ENCODE measurements at regions not wholly inside any gene's neighbourhood (a gene's known extent, or its start where the extent isn't known, plus 50 kb on each side); places are given as distances from the start of the nearest gene placed in this dataset.

DNA sequence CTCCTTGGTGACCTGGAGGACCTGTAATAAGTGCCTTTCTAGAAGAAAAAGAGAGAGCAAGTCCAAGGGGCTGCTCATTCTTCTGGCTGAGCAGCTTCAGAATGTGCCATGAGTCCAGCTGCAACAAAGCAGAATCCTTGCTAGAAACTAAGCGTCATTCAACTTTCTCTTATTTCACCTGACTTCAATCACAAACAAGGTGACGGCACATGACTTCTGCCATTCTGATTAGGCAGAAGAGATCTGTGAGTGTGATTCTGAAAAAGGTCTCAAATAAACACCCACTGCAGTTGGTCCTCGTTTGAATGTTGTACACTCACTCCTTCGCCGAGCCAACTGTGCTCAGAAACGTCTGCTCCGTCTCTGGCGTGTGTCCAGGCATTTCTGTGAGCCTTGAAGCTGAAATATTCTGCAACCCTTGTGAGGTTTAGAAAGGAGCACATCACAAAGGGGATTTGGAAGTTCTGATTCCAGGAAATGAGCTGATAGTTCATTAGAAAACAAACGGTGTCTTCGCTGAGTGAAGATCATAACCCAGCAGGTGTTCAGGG is 623.8 kb upstream of the KIRREL3 start:
- DNase-seq: no peak

DNA sequence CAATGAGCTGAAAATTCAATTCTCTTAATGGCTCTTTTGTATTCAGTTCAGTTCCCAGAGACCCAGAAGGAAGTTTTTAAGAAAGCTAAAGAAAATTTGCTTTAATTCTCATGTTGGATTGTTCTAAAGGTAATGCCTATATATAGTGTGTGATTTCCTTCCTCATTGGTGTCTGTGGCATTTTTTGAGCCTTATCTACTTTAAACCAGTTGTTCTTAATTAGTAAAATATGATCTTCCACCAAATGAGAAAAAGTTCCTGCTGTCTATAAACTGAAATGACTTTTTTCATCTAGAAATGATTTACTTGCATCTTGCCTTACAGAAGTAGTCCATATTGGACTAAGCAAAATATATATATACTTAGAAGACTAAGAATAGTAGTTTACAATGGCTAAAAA is 622.1 kb upstream of the KIRREL3 start:
- DNase-seq: no peak

GRCh38 chr11:127620671-127621070 is 620.1 kb upstream of the KIRREL3 start:
- DNase-seq: no peak

- no peak for DNase-seq
Observed at GRCh38 chr11:127619946-127620345, 619.4 kb upstream of the KIRREL3 start.

DNA sequence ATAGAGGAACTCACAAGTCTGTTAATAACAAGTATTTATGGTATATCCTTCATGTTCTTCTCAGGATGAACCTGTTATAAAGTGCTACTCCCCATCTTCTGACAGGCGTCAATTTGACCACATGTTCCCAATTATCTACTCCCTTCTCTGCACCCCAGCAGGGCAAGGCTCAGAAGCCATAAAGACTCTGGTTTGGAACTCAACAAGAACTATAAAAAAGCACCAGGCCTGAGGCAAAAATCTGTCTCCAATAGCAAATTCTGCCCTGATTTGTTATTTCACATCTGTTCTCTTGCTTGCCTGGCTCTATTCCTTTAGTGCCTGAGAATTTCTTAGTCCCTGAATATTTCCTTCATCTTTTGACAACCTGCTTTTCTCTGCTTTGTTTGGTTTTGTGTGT is 618.2 kb upstream of the KIRREL3 start:
- DNase-seq: no peak

GRCh38 chr11:127616158-127616557 is 615.6 kb upstream of the KIRREL3 start:
- DNase-seq: no peak

DNA sequence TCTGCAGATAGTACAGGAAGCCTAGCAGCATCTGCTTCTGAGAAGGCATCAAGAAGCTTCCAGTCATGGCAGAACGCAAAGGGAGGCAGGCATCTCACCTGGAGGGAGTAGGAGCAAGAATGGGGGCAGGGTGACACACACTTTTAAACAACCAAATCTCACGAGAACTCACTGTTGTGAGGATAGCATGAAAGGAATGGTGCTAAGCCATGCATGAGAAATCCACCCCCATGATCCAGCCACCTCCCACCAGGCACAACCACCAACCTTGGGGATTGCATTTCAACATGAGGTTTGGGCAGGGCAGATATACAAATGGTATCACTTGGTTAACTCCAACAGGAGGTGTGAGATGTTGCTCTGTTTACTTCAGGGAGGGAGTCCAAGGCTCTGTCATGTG is 612.0 kb upstream of the KIRREL3 start:
- DNase-seq: no peak

DNA sequence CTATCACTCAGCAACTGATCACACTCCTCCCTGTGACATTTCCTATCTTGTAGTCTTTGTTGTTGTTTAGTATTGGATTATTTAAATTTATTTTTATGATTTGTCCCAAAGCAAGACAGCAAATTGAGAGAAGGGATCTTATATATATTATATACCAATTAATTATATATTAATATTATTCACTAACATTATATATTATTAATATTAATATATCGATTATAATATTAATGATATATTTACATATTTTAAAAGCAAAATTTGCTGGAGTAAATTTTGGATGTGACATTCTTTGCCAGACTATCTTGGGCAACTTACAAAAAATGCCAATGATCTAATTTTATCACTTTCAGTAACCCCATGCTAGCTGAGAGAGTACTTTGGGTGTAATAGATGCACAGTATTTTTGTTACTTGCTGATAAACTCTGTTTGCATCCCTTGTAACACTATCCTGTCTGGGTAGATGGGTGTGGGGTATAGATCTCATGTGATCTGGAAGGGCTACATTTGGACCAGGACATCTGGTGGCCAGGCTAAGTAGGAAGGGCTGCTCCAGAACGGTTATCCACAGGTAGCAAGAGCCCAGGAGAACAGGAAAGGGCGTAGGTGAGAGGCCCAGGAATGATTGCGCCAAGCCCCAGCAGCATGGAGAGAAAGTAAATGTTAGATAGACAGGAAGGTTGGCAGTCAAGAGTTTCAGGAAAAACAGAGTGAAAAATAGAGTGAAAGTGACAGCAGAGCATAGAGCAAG is 608.6 kb upstream of the KIRREL3 start:
- DNase-seq: no peak

GRCh38 chr11:127607487-127608085 is 607.0 kb upstream of the KIRREL3 start:
- no peak for DNase-seq

- no peak for DNase-seq
Observed at GRCh38 chr11:127601578-127601977, 601.0 kb upstream of the KIRREL3 start.

DNA sequence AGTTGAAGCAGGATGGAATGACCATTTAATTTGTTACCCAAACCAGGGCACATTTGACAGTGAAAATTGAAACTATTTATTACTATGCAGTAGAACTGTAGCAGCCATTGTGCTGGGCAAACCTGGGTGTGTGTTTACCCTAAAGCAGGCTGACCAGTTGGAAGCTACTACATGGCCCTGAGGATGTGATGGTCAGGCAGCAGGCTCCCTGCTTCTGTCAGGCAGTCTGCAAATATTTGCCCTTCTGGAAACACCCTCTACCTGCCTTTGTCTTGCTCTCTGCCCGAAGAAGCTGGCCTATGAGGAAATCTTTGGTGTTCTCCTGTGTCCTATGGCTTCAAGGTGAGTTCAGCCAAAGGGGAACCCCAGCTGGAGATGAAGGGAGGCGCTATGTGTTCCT is 600.1 kb upstream of the KIRREL3 start:
- no peak for DNase-seq

DNA sequence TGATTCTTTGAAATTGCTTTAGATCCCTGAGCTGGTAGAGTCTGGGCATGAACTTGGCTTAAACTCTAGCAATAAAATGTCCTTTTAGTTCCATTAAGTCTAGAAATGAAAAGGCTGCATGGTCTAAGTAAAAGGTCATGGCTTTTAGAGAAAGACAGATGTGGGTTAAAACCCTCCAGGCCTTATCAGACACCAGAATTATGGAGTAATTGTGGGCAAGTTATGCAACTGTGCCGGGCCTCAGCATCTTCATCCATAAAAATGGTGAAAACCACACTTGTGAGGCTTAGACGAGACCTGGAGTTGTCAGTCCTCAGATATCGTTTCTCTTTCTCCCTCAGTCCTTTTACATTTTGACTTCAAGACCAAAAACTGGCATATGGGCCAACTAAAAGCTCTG is 597.9 kb upstream of the KIRREL3 start:
- DNase-seq: no peak

DNA sequence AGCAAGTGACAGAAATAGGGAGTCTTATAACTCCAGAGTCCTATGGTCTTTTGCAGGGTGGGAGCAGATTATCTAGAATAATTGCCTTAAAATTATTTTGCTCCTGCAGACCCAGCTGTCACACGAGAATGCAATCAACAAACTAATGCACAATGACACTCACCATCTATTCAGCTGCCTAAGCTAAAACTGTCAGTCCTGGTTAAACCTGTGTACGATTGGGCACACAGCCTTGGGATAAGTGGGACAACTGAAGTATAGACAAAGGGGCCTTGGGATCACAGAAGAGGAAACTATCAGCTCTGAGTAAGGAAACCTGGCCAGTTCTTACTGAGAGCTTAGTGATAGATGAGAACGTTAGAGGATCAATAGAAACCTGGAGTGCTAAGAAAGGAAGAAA is 595.9 kb upstream of the KIRREL3 start:
- DNase-seq: no peak

DNA sequence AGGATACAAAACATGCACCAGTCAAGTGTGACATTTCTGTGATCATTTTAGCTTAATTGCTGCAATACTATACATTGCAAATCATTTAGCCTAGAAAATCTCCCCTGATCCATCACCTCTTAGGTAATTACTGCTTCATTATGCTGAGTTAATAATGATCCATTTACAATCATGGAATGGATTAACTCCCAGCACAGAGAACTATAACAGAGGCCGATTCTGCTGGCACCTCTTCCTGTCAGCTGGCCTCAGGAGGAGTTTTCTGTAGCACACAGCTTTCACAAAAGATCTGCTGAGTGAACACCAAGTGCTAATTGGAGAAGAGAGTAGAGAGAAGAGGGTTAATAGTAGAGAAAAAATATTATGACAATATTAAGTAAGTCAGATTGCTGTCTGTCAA is 591.8 kb upstream of the KIRREL3 start:
- no peak for DNase-seq

- no peak for DNase-seq
Observed at GRCh38 chr11:127590314-127590713, 589.7 kb upstream of the KIRREL3 start.

DNA sequence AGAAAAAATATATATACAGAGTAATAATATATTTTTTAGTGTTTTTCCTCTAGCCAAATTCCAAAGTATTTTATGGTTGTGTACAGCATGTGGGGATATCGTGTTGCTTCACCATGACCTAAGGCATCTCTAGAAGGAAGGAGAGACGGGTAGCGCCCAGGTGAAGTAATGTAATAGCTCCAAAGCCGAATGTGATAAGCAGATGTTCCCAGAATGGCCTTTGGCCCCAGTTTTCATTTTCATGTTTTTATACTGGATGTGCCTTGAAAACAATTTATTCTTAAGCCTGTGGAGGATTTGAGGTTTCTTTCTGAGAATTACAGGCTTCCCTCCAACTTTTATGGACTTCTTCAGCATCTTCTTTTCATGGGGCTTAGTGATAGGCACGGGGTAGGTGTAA is 587.9 kb upstream of the KIRREL3 start:
- DNase-seq: no peak

DNA sequence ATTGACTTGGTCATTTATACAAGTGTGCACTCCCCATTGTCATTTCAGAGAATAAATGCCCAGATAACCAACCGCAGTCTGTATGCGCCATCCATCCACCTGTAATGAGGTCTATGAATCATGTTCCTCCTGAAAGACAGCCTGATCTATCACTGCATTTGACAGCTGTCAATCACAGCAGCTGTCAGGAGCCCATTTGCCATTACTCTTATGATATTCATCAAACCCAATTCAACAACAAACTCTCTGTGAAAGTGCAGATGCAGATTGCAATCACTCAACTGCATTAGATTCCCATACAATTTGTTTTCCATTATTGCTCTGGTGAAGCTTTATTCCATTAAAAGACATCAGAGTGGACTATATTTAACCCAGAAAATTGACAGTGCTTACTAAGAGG is 586.9 kb upstream of the KIRREL3 start:
- no peak for DNase-seq

DNA sequence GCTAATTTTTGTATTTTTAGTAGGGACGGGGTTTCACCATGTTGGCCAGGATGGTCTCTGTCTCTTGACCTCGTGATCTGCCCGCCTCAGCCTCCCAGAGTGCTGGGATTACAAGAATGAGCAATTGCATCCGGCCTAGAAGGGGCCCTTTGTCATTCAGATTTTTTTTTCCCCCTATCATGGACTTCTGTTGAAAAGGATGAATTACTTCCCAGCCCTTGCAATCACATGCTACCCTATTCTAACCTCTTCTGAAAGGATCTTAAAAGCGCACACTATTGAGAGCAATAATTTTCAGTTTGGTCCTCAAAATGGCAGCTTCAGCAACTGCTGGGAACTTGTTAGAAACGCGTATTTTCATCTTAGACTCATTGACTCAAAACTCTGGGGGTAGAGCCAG is 575.6 kb upstream of the KIRREL3 start:
- no peak for DNase-seq

DNA sequence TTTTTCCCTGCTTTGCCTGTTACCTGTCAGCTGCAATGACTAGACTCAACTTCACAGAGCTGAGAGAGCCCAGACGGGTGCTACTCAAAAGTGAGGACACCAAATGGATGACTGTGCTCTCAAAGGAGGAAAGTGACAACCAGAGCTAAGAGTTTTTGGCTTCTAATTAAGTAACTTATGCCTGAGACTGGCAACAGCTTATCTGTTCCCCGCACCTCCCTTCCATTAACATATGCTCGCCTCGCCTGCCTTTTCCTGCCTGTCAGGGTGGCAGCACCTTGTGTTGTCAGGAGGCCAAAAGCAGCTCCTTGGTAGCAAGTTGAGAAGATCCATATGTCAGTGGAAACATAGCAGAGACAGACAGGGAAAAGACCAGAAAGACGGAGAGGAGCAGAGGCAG is 573.9 kb upstream of the KIRREL3 start:
- no peak for DNase-seq

GRCh38 chr11:127568891-127569290 is 568.3 kb upstream of the KIRREL3 start:
- DNase-seq: no peak

GRCh38 chr11:127567237-127567932 is 566.8 kb upstream of the KIRREL3 start:
- DNase-seq: no peak

DNA sequence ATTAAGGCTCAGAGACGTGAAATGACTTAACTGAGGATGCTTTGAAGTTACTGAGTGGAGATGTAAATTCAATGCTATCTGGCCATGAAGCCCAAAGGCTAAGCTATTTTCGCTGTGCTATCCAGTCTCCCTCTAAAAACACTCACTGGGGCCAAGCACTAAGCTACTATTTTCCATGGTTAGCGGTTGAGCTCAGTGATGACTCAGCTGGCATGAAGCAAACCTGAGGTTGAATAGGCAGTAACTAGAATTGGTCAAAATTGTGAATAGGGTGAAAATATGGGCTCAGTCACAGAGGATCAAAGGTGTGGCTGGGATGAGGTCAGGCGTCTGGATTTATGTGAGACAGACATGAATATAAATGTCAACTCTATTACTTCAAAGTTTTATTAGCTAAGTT is 564.2 kb upstream of the KIRREL3 start:
- DNase-seq: no peak

GRCh38 chr11:127559978-127560377 is 559.4 kb upstream of the KIRREL3 start:
- DNase-seq: no peak

DNA sequence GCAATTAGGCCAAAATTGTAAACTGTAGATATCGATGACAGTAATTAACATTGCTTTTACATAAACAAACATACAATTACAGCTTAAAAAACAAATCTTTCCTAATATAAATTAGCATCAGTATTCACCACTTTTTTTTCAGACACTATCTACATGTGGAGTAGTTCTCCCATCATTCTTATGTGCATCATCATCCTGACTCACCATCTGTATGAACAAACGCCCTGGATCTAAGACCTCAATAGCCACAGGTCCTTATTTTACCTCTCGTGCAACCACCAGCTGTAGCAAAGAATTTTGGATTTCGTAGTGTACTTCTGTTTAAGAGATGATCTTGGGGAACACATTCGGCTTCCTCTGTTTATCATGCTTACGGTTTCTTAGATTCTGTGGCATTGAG is 551.9 kb upstream of the KIRREL3 start:
- DNase-seq: no peak
